Psoas muscle (tissue), 7 donors: ENCODE measurements at regions not wholly inside any gene's neighbourhood (a gene's known extent, or its start where the extent isn't known, plus 50 kb on each side); places are given as distances from the start of the nearest gene placed in this dataset.

Source experiments
- ATAC-seq, 4 donors: fragments of 200-7000 bp; cut with Tn5 transposase; one replicate each; pipeline ENCODE4 v1.9.1; 2020; ENCODE audit warnings: moderate library complexity in 3 of 4, mild to moderate bottlenecking in 2 of 4
- DNase-seq, 2 donors: peaks; one replicate each; pipeline ENCODE4 v3.0.0-alpha.2; 2020
- H3K27ac ChIP-seq: fragments of 200-600 bp; one replicate; pipeline ENCODE4 v1.8.0; 2022
- H3K27me3 ChIP-seq, 3 donors: fragments of 200-600 bp in 1 of 3; one replicate each; pipeline versions ENCODE4 v1.6.1 to v1.8.0; 2013 to 2022; ENCODE audit warnings: low read length in 2 of 3, mild to moderate bottlenecking in 2 of 3, moderate library complexity in 1 of 3; ENCODE audit not compliant: insufficient read depth in 3 of 3
- H3K36me3 ChIP-seq, 2 donors: fragments of 200-600 bp in 1 of 2; one replicate each; pipeline versions ENCODE4 v1.6.1 to v1.8.0; 2013 to 2022; ENCODE audit warnings: low read depth in 1 of 2, mild to moderate bottlenecking in 1 of 2, moderate library complexity in 1 of 2; ENCODE audit not compliant: insufficient read depth in 1 of 2
- H3K4me1 ChIP-seq: fragments of 200-600 bp; one replicate; pipeline ENCODE4 v1.8.0; 2022
- H3K4me3 ChIP-seq: fragments of 200-600 bp; one replicate; pipeline ENCODE4 v1.8.0; 2022; ENCODE audit warnings: mild to moderate bottlenecking
- H3K9me3 ChIP-seq: fragments of 200-600 bp; one replicate; pipeline ENCODE4 v1.8.0; 2022
- WGBS, 3 donors: extraction: QIAGEN DNeasy Blood & Tissue Kit; methylation state at CpG; one replicate each; pipeline versions ENCODE4 v1.1.6 to v1.1.7; 2013; 5-methylcytosine and 5-hydroxymethylcytosine counted together
- intact Hi-C, 2 donors: fragments of 100-400 bp; cut with DNase I; formaldehyde crosslinking; loops; one replicate each; pipeline versions ENCODE4 v1.11.0 to v1.14.2; 2022
- TF ChIP-seq, protein P1 (sequence below): fragments of 200-600 bp; IDR thresholded peaks from one replicate; pipeline ENCODE4 v1.8.0; 2022; ENCODE audit warnings: antibody characterized with exemption
- donor health status: healthy with polysubstance abuse.
- donor health status: DM: no; HTN: no; CAD: no; lungs with moderate emphysema.
- donor health status: Bipolar disorder and iron deficiency.
- donor health status: healthy.
- donor health status: DM: yes; HTN: yes; CAD: no.
- donor health status: DM: no; HTN: no; CAD: no.
- donor health status: DM: yes; HTN: yes; CAD: no.

DNA sequence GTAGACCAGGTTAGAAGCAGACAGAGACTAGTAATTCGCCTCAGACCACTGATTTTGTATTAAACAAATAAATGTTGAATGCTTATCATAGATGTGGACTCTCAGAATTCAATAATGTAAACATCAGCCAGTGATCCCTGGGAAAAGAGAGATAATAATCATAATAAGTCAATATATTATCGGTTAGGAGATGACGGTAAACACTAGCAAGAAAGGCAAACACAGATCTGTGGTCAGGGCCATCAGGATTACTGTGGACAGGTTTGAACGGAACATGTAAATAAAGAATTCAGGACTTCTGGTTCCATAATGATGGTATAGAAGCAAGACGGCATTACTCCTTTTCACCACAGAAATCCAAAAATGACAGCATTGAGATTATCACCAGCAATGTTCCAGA, 861.6 kb downstream of the CBLN2 start:
- TF ChIP-seq, protein P1, sequence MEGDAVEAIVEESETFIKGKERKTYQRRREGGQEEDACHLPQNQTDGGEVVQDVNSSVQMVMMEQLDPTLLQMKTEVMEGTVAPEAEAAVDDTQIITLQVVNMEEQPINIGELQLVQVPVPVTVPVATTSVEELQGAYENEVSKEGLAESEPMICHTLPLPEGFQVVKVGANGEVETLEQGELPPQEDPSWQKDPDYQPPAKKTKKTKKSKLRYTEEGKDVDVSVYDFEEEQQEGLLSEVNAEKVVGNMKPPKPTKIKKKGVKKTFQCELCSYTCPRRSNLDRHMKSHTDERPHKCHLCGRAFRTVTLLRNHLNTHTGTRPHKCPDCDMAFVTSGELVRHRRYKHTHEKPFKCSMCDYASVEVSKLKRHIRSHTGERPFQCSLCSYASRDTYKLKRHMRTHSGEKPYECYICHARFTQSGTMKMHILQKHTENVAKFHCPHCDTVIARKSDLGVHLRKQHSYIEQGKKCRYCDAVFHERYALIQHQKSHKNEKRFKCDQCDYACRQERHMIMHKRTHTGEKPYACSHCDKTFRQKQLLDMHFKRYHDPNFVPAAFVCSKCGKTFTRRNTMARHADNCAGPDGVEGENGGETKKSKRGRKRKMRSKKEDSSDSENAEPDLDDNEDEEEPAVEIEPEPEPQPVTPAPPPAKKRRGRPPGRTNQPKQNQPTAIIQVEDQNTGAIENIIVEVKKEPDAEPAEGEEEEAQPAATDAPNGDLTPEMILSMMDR = no peak
- no peaks in the 10 kb centered on the region for H3K27me3 ChIP-seq
- no peak overlapping the region for H3K4me3 ChIP-seq
- no peaks in the 10 kb centered on the region for H3K9me3 ChIP-seq
- 81 to 85% (median 84%) methylated on average over 5 of the region's 5 CpGs for WGBS, 3 donors
- ATAC-seq = no peak
- DNase-seq = no peak
- H3K36me3 ChIP-seq = no peaks in the 10 kb centered on the region
- intact Hi-C loops = no loop called here
- H3K4me1 ChIP-seq = no peaks in the 10 kb centered on the region
- no peak overlapping the region for H3K27ac ChIP-seq

DNA sequence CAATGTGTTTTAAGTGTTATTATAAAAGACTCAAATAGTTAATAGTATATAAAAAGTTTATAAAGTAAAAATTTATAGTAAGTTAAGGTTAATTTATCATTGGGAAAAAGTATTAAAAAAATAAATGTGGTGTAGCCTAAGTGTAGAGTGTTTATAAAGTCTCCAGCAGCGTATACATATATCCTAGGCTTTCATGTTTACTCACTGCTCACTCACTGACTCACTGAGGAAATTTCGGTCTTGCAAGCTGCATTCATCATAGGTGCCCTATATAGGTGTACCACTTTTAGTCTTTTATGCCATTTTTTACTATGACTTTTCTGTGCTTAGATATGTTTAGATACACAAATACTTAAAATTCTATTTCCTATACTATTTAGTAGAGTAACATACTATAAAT, 866.0 kb downstream of the CBLN2 start:
- H3K4me1 ChIP-seq = no peaks in the 10 kb centered on the region
- WGBS, 3 donors = 66 to 96% (median 85%) methylated on average over 2 of the region's 2 CpGs
- no peak overlapping the region for H3K27ac ChIP-seq
- DNase-seq = no peak
- ATAC-seq = no peak
- no peaks in the 10 kb centered on the region for H3K36me3 ChIP-seq
- no peaks in the 10 kb centered on the region for H3K9me3 ChIP-seq
- intact Hi-C loops = no loop called here
- TF ChIP-seq, protein P1 = no peak
- H3K4me3 ChIP-seq = no peak overlapping the region
- H3K27me3 ChIP-seq = no peaks in the 10 kb centered on the region

GRCh38 chr18:71673954-71674353, 870.2 kb downstream of the CBLN2 start:
- no peak overlapping the region for H3K27ac ChIP-seq
- ATAC-seq = no peak
- H3K4me3 ChIP-seq = no peak overlapping the region
- TF ChIP-seq, protein P1 = no peak
- no peaks in the 10 kb centered on the region for H3K27me3 ChIP-seq
- 87 to 93% (median 92%) methylated on average over 10 of the region's 10 CpGs for WGBS, 3 donors
- intact Hi-C loops = no loop called here
- H3K36me3 ChIP-seq = no peaks in the 10 kb centered on the region
- H3K4me1 ChIP-seq = no peaks in the 10 kb centered on the region
- H3K9me3 ChIP-seq = no peaks in the 10 kb centered on the region
- DNase-seq = no peak

GRCh38 chr18:71673498-71673897, 870.6 kb downstream of the CBLN2 start:
- no peak for ATAC-seq
- no peak overlapping the region for H3K4me3 ChIP-seq
- WGBS, 3 donors = 77 to 83% (median 82%) methylated on average over 5 of the region's 5 CpGs

DNA sequence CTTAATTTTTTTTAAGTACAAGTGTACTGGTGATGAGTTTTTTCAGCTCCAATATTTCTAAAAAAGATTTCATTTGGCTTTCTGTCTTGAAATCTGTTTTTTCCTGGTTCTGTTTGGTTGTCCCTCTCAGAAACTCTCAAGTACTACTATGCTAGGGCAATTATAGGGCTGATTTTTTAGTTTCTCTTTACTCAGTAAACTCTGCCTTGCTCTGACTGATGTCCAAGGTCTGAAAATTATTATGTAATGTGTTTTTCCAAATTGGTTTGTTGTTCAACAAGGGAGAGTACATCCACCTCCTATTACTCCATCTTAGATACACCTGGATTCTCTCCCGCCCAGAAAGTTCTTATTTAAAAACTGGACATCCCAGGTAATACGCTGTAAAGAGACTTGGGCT, 877.7 kb downstream of the CBLN2 start:
- WGBS, 3 donors = 83 to 85% (median 84%) methylated on average over 2 of the region's 2 CpGs
- no peak for ATAC-seq
- H3K9me3 ChIP-seq = no peaks in the 10 kb centered on the region

More at GRCh38 chr18:71673498-71673897, 870.6 kb downstream of the CBLN2 start:
- Histone ChIP-seq H3K4me1 (no peaks in the 10 kb centered on the region), H3K9me3 (no peaks in the 10 kb centered on the region), H3K27me3 (no peaks in the 10 kb centered on the region), H3K36me3 (no peaks in the 10 kb centered on the region), H3K27ac (no peak overlapping the region)
- TF ChIP-seq, protein P1 = no peak
- no peak for DNase-seq
- intact Hi-C loops = no loop called here

More for the DNA sequence above, 877.7 kb downstream of the CBLN2 start:
- no peak for DNase-seq
- intact Hi-C loops = loop anchor here in 1 of 2 donors (10.0 kb wide), 1 partner anchor 968 kb away; no protein-coding TSS in a partner anchor
- no peaks in the 10 kb centered on the region for H3K27me3 ChIP-seq
- no peak overlapping the region for H3K4me3 ChIP-seq
- H3K36me3 ChIP-seq = no peaks in the 10 kb centered on the region
- H3K27ac ChIP-seq = no peak overlapping the region
- TF ChIP-seq, protein P1 = no peak
- H3K4me1 ChIP-seq = no peaks in the 10 kb centered on the region
